ENCODE measurements at regions not wholly inside any gene's neighbourhood (a gene's known extent, or its start where the extent isn't known, plus 50 kb on each side); places are given as distances from the start of the nearest gene placed in this dataset.
A peak's percentile ranks its signal among the peaks of the same experiment; 100 is the strongest.

- H2AFZ ChIP-seq (ENCODE audit: low read depth), result no peak overlapping the region
- no peak overlapping the region for H3K4me2 ChIP-seq
- no peak overlapping the region for H3K4me3 ChIP-seq (IDR thresholded peaks at IDR 0.05; ENCODE audit: insufficient read depth, low read depth, low read length)
- H4K20me1 ChIP-seq (ENCODE audit: insufficient read depth), result no peaks in the 10 kb centered on the region
- H3K27ac ChIP-seq, result no peak overlapping the region
- no peaks in the 10 kb centered on the region for H3K27me3 ChIP-seq (ENCODE audit: insufficient read depth, low read depth)
- TF ChIP-seq CTCF (conservative IDR thresholded peaks at IDR 0.05; ENCODE audit: low read depth, low read length), result peak; percentile 75
- H3K36me3 ChIP-seq (ENCODE audit: insufficient read depth), result no peaks in the 10 kb centered on the region
- H3K9ac ChIP-seq, result no peak overlapping the region
- H3K4me1 ChIP-seq (ENCODE audit: low read depth, poor library complexity, severe bottlenecking), result no peaks in the 10 kb centered on the region
- H3K79me2 ChIP-seq (ENCODE audit: insufficient read depth, low read depth), result no peaks in the 10 kb centered on the region
Measured at GRCh38 chr5:17132444-17133083, 84.9 kb upstream of the BASP1 start.

DNA sequence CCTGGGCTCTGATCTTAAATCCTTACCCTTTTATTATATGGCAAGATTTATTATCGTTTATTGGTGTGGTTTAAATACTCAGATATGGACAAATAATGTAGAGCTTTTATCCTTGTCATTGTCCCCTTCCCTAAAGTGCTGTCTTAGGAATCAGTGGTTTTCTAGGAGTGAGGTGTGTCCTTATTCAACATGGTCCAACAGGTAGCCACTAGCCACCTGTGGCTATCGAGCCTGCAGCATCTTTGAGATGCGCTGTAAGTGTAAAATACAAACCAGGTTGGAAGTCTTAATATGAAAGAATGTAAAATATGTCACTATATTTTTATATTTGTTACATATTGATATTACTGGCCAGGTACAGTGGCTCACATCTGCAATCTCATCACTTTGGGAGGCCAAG, 82.4 kb upstream of the BASP1 start:
- no peaks in the 10 kb centered on the region for H3K79me2 ChIP-seq (ENCODE audit: insufficient read depth, low read depth)
- H3K4me3 ChIP-seq (IDR thresholded peaks at IDR 0.05; ENCODE audit: insufficient read depth, low read depth, low read length), result no peak overlapping the region
- no peak overlapping the region for H2AFZ ChIP-seq (ENCODE audit: low read depth)
- H3K4me1 ChIP-seq (ENCODE audit: low read depth, poor library complexity, severe bottlenecking), result no peaks in the 10 kb centered on the region
- H3K36me3 ChIP-seq (ENCODE audit: insufficient read depth), result no peaks in the 10 kb centered on the region
- TF ChIP-seq CTCF (conservative IDR thresholded peaks at IDR 0.05; ENCODE audit: low read depth, low read length), result no peak
- no peak overlapping the region for H3K4me2 ChIP-seq
- no peak overlapping the region for H3K9ac ChIP-seq
- H4K20me1 ChIP-seq (ENCODE audit: insufficient read depth), result no peaks in the 10 kb centered on the region
- H3K27me3 ChIP-seq (ENCODE audit: insufficient read depth, low read depth), result no peaks in the 10 kb centered on the region
- H3K27ac ChIP-seq, result no peak overlapping the region

DNA sequence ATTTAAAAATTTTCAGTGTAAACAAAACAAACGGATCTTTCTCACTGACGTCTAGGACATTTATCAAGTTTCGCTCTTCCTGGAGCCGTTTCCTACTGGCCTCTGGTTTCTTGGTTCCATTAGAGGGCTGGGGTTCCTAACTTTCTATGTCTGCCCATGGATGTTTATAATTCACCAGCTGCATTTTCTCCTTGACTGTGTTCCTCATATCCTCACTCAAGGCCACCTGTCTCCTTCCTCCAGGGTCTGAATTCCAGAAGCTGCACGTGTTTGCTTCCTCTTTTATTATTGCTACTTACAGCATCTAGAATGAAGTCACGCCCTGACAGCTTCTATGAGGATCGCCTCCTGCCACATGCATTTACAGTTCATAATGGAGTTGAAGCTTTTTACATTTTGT, 74.1 kb upstream of the BASP1 start:
- Histone ChIP-seq H3K4me3 (IDR thresholded peaks at IDR 0.05; ENCODE audit: insufficient read depth, low read depth, low read length) (no peak overlapping the region), H3K79me2 (ENCODE audit: insufficient read depth, low read depth) (no peaks in the 10 kb centered on the region), H3K9ac (no peak overlapping the region), H3K36me3 (ENCODE audit: insufficient read depth) (no peaks in the 10 kb centered on the region), H3K4me1 (ENCODE audit: low read depth, poor library complexity, severe bottlenecking) (no peaks in the 10 kb centered on the region), H2AFZ (ENCODE audit: low read depth) (no peak overlapping the region), H3K27me3 (ENCODE audit: insufficient read depth, low read depth) (no peaks in the 10 kb centered on the region), H3K27ac (no peak overlapping the region), H4K20me1 (ENCODE audit: insufficient read depth) (no peaks in the 10 kb centered on the region), H3K4me2 (no peak overlapping the region)
- TF ChIP-seq CTCF (conservative IDR thresholded peaks at IDR 0.05; ENCODE audit: low read depth, low read length), result no peak

DNA sequence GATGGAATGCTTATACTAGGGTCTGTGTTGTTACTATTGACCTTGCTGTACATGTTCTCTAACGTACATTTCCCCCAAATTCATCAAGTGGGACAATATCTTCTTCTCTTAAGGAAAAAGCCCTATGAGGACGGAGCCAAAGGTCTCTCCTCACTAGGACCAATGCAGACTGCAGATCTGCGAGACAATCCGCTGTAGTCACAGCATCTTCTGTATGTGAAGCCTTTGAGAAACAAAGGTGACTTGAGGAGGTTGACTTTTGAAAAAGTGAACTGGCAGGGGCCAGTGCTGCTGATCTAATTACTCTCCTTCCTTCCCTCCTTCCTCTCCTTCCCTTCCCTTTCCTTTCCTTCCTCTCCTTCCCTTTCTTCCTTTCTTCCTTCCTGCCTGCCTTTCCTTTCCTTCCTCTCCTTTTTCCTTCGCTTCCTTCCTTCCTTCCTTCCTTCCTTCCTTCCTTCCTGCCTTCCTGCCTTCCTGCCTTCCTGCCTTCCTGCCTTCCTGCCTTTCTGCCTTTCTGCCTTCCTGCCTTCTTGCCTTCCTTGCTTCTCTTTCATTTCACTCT, 71.1 kb upstream of the BASP1 start:
- TF ChIP-seq CTCF (conservative IDR thresholded peaks at IDR 0.05; ENCODE audit: low read depth, low read length), result no peak
- Histone ChIP-seq H3K4me1 (ENCODE audit: low read depth, poor library complexity, severe bottlenecking) (no peaks in the 10 kb centered on the region), H3K9ac (no peak overlapping the region)

More for the DNA sequence above, 71.1 kb upstream of the BASP1 start:
- H3K4me2 ChIP-seq, result no peak overlapping the region
- no peaks in the 10 kb centered on the region for H3K27me3 ChIP-seq (ENCODE audit: insufficient read depth, low read depth)
- H3K36me3 ChIP-seq (ENCODE audit: insufficient read depth), result no peaks in the 10 kb centered on the region
- H3K79me2 ChIP-seq (ENCODE audit: insufficient read depth, low read depth), result no peaks in the 10 kb centered on the region
- no peak overlapping the region for H3K4me3 ChIP-seq (IDR thresholded peaks at IDR 0.05; ENCODE audit: insufficient read depth, low read depth, low read length)
- no peak overlapping the region for H3K27ac ChIP-seq
- H2AFZ ChIP-seq (ENCODE audit: low read depth), result no peak overlapping the region
- no peaks in the 10 kb centered on the region for H4K20me1 ChIP-seq (ENCODE audit: insufficient read depth)
